PC-9 (cell line): ENCODE measurements at regions not wholly inside any gene's neighbourhood (a gene's known extent, or its start where the extent isn't known, plus 50 kb on each side); places are given as distances from the start of the nearest gene placed in this dataset.

Experiments
- EZH2 ChIP-seq: fragments of 200-600 bp; sonication (generic); IDR thresholded peaks from 2 replicates; pipeline ENCODE4 v1.8.0; 2017; ENCODE audit warnings: antibody characterized with exemption, low read depth
- TF ChIP-seq, protein P1 (sequence below): fragments of 200-600 bp; sonication (generic); conservative IDR thresholded peaks from 2 replicates; pipeline ENCODE4 v1.6.1; 2017; ENCODE audit warnings: mixed run types, antibody characterized with exemption, mild to moderate bottlenecking, moderate library complexity

GRCh38 chr10:61157182-61157581 is 213.2 kb upstream of the RHOBTB1 start:
- TF ChIP-seq, protein P1, sequence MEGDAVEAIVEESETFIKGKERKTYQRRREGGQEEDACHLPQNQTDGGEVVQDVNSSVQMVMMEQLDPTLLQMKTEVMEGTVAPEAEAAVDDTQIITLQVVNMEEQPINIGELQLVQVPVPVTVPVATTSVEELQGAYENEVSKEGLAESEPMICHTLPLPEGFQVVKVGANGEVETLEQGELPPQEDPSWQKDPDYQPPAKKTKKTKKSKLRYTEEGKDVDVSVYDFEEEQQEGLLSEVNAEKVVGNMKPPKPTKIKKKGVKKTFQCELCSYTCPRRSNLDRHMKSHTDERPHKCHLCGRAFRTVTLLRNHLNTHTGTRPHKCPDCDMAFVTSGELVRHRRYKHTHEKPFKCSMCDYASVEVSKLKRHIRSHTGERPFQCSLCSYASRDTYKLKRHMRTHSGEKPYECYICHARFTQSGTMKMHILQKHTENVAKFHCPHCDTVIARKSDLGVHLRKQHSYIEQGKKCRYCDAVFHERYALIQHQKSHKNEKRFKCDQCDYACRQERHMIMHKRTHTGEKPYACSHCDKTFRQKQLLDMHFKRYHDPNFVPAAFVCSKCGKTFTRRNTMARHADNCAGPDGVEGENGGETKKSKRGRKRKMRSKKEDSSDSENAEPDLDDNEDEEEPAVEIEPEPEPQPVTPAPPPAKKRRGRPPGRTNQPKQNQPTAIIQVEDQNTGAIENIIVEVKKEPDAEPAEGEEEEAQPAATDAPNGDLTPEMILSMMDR: no peak
- TF ChIP-seq EZH2: no peak
